Ovary (tissue), 3 donors: ENCODE measurements at regions not wholly inside any gene's neighbourhood (a gene's known extent, or its start where the extent isn't known, plus 50 kb on each side); places are given as distances from the start of the nearest gene placed in this dataset.

Experiments used
- CTCF ChIP-seq, 3 donors: fragments of 450-650 bp in 2 of 3; fragments of 200-600 bp in 1 of 3; IDR thresholded peaks; one replicate each; pipeline versions ENCODE4 v1.5.1 to v1.8.0; 2016 to 2022; ENCODE audit warnings: antibody characterized with exemption in 3 of 3, mild to moderate bottlenecking in 1 of 3
- EP300 ChIP-seq: sonication (generic); formaldehyde crosslinking; IDR thresholded peaks from one replicate; pipeline ENCODE4 v1.6.1; 2017; ENCODE audit warnings: antibody characterized with exemption
- POLR2A ChIP-seq: fragments of 450-650 bp; IDR thresholded peaks from one replicate; pipeline ENCODE4 v1.6.1; 2017; ENCODE audit warnings: antibody characterized with exemption, mild to moderate bottlenecking, moderate library complexity
- donor health status: DM: no; HTN: no; CAD: no.

- TF ChIP-seq CTCF (IDR thresholded peaks at IDR 0.05) (no peak), POLR2A (no peak), EP300 (no peak)
These were observed 931.1 kb downstream of the PLA2G4A start for GRCh38 chr1:187759825-187760333.
